ENCODE measurements at regions not wholly inside any gene's neighbourhood (a gene's known extent, or its start where the extent isn't known, plus 50 kb on each side); places are given as distances from the start of the nearest gene placed in this dataset.

- H3K9me3 Mint-ChIP-seq, result peaks cover 17% of the 10 kb centered on the region
- H3K4me3 Mint-ChIP-seq, result no peak overlapping the region
- ChIA-PET CTCF (no interaction called here), POLR2A (no interaction called here)
- DNase-seq (no peak), ATAC-seq (ENCODE audit: low read depth) (no peak)
- no peaks in the 10 kb centered on the region for H3K36me3 Mint-ChIP-seq (ENCODE audit: low read depth)
- intact Hi-C loops (cut with micrococcal nuclease), result no loop called here
- H3K27ac Mint-ChIP-seq, result no peak overlapping the region
- H3K4me1 Mint-ChIP-seq, result no peaks in the 10 kb centered on the region
- no peak for TF ChIP-seq CTCF (IDR thresholded peaks at IDR 0.05)
- no peaks in the 10 kb centered on the region for H3K27me3 Mint-ChIP-seq
These were observed 96.2 kb upstream of the TSHZ3 start for GRCh38 chr19:31445406-31445805.

- Mint-ChIP-seq H3K4me1 (no peaks in the 10 kb centered on the region), H3K27ac (no peak overlapping the region), H3K36me3 (ENCODE audit: low read depth) (no peaks in the 10 kb centered on the region), H3K27me3 (no peaks in the 10 kb centered on the region), H3K9me3 (peaks cover 15% of the 10 kb centered on the region), H3K4me3 (no peak overlapping the region)
- intact Hi-C loops (cut with micrococcal nuclease), result no loop called here
- ChIA-PET POLR2A (no interaction called here), CTCF (no interaction called here)
- no peak for TF ChIP-seq CTCF (IDR thresholded peaks at IDR 0.05)
- no peak for ATAC-seq (ENCODE audit: low read depth)
- DNase-seq, result no peak
These were observed 99.0 kb upstream of the TSHZ3 start for GRCh38 chr19:31448221-31448657.

- Mint-ChIP-seq H3K27ac (no peak overlapping the region), H3K36me3 (ENCODE audit: low read depth) (no peaks in the 10 kb centered on the region), H3K4me1 (no peaks in the 10 kb centered on the region), H3K9me3 (peaks cover 17% of the 10 kb centered on the region), H3K4me3 (no peak overlapping the region), H3K27me3 (no peaks in the 10 kb centered on the region)
- intact Hi-C loops (cut with micrococcal nuclease), result no loop called here
- ATAC-seq (ENCODE audit: low read depth) (no peak), DNase-seq (no peak)
- ChIA-PET CTCF (no interaction called here), POLR2A (no interaction called here)
- no peak for TF ChIP-seq CTCF (IDR thresholded peaks at IDR 0.05)
These were observed 100.1 kb upstream of the TSHZ3 start for GRCh38 chr19:31449379-31449778.

- H3K27me3 Mint-ChIP-seq, result no peaks in the 10 kb centered on the region
- intact Hi-C loops (cut with micrococcal nuclease), result no loop called here
- POLR2A ChIA-PET, result no interaction called here
- no peaks in the 10 kb centered on the region for H3K4me1 Mint-ChIP-seq
- TF ChIP-seq CTCF (IDR thresholded peaks at IDR 0.05), result no peak
- H3K4me3 Mint-ChIP-seq, result no peak overlapping the region
- no peak overlapping the region for H3K27ac Mint-ChIP-seq
- CTCF ChIA-PET, result no interaction called here
- no peaks in the 10 kb centered on the region for H3K36me3 Mint-ChIP-seq (ENCODE audit: low read depth)
- no peak for ATAC-seq (ENCODE audit: low read depth)
- H3K9me3 Mint-ChIP-seq, result peaks cover 8% of the 10 kb centered on the region
- no peak for DNase-seq
These were observed 101.5 kb upstream of the TSHZ3 start for GRCh38 chr19:31450696-31451095.

GRCh38 chr19:31451686-31452330 is 102.6 kb upstream of the TSHZ3 start:
- Mint-ChIP-seq H3K27ac (no peak overlapping the region), H3K4me3 (no peak overlapping the region), H3K4me1 (no peaks in the 10 kb centered on the region), H3K27me3 (no peaks in the 10 kb centered on the region), H3K9me3 (peaks cover 12% of the 10 kb centered on the region), H3K36me3 (ENCODE audit: low read depth) (no peaks in the 10 kb centered on the region)
- intact Hi-C loops (cut with micrococcal nuclease), result no loop called here
- no peak for DNase-seq
- ChIA-PET POLR2A (no interaction called here), CTCF (no interaction called here)
- ATAC-seq (ENCODE audit: low read depth), result no peak
- TF ChIP-seq CTCF (IDR thresholded peaks at IDR 0.05), result no peak
